NCI-H2227 (cell line): ENCODE measurements at regions not wholly inside any gene's neighbourhood (a gene's known extent, or its start where the extent isn't known, plus 50 kb on each side); places are given as distances from the start of the nearest gene placed in this dataset.
A peak's percentile ranks its signal among the peaks of the same experiment; 100 is the strongest.

ENCODE experiments used
- DNase-seq: peaks from one replicate; lab custom pipeline; 2025; ENCODE audit not compliant: unreplicated experiment; lab: John Stamatoyannopoulos, UW

DNA sequence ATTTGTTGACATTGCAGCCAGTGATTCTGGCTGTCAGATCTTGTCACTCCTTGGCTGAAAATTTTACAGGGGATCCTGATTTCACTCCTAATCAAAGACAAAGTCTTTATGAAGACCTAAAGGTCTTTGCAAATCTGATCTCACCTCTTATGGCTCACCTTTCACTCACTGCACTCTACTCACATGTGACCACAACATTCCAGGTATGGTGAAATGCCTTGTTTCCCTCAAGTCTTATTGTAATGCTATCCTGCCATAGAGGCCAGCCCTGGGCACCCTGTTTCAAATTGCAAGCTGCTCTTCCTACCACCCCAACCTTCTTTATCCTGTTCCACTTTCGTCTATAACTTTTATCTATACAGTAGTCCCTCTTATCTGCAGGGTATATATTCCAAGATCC, 200.1 kb downstream of the NDFIP2 start:
- DNase-seq, result no peak

DNA sequence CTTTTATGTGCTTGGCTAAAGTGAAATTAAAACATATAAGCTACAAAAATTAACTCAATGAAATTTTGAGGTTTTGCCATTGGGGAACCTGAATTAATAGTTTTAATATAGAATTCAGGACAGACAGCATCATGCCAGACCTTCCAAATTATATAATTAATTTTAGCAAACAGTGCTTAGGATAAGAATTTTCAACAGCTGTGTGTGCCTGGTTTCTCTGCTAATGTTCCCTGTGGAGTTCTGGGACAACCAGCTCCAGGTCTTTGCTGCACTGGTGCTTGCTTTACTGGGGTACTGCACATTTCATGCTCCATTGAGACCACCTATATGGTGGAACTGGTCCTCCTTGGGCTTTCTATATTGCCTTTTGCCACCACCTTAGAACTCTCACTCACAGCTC, 199.5 kb downstream of the NDFIP2 start:
- DNase-seq, result no peak

DNA sequence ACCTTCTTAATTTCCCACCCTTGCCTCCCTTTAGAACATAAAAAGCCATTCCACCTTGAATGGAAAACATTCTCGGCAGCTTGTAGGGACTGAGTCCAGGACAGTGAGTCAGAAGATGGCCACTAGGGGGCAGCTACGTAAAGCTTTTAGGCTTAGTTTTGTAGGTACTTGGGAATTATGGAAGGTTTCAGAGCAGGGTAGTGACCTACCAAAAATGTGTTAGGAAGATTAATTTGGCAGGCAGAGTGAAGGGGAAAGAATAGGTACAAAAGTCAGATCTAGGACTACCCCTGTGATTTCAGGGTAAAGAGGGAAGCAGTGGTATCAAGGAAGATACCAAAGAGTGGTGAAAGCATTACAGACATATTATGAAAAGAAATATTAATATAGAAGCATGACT, 198.4 kb downstream of the NDFIP2 start:
- DNase-seq, result peak; percentile 44

- DNase-seq, result no peak
Observed at GRCh38 chr13:79678100-79678499, 197.1 kb downstream of the NDFIP2 start.

DNA sequence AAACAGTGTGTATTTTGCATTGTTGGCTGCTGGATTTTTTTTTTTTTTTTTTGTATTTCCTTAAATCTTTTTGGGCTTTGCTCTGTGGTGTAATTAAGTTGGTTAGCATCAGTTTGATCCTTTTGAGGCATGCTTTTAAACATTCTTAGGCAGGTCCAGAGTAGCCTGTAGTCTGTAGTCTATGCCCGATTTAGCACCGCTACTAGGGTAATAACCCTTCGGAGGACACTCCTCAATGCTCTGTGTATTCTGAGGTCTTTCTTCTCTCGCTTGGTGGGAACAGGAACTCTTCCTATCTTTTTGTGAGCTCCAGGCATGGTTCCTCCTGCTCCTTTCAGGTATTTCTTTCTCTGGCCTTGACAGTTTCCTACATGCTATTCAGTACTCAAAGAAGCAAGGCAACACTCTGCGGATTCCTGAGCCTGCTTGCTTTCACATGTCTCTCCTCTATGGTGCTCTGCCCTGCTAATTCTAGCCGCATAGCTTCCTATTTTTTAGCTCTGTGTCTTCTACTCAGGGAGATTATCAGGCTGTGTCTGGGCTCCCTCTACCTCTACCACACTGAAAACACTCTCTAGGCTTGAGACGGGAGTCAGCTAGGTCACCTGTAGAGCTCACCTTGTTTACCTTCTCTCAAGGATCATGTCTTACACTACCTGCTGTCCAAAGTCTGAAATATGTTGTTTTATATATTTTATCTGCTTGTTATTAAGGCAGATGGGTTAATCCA, 195.1 kb downstream of the NDFIP2 start:
- DNase-seq, result no peak

DNA sequence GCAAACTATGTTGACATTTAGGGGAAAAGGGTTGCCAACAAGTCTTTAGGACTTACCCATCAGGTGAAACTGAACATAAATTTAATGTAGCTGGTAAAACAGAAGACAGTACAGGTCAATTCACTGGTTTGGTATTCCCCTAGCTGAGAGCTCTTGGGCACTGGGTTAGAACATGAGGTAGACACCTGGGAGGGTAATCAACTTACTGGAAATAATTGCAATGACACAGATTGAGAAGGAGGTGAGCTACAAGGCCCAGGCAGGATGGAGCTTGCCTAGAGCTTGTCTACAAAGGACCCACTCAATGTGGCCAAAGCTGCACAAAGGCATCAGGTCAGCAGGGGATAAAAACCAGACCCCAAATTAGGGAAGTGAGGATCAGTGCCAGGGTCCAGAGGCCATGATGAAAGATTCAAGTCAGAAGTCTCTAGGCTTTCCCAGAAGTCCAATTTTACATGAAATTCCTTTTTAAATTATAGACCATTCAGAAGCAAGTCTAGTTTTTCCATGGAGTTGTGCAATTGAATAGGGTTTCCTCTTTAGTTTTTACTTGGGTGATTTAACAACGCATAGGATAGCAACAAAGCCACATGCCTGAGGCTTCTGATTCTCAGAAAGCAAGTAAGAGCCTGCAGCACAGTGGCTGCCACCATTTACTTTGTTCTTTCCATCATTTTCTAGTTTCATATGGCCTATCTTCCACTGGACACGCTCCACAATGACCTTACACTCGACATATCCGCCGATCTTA, 194.0 kb downstream of the NDFIP2 start:
- no peak for DNase-seq

DNA sequence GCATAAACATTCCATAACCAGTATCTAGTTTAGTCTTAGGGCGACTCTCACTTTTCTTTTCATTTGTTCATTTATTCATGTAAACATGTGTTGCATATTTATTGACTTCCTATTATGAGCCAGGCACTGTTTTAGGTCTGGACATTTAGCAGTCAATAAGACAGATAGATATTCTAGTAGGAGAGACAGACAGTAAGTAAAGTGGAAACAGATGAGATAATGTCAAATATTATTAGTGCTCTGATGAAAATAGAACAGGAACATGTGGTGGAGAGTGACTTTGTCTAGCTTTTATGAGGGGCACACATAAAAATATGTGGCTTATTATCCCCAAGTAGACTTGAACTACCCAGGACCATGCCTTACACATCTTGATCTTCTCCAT, 193.0 kb downstream of the NDFIP2 start:
- no peak for DNase-seq

DNA sequence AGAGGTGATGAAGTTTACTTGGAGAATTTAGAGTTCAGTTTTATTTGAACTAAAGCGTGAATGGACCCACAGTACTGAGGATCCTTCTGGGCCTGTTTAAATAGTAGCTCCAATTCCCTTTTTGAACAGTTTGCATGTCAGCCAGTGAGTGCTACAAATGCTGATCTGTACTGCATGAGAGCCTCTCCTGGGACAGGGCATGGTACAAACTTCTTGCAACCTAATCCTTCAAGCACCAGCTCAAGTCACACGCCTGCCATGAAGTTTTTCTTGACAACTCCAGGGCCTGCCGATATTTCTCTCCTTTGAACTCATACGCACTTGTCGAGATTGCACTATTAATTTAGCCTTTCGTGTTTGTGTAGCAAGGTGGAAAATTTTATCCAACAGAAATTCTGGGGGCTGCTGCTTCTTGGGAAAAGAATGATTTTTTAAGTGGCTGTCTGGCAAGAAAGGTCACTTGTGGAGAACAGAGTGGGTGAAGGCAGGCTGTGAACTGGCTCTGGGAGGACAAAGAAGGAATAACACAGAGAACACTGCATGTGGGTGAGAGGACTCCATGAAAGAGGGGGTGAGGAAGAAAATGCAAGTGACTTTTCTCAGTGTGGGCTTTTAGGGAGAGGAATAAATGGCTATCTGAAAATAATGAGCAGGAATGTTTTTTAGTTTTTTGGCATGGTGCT, 192.5 kb downstream of the NDFIP2 start:
- no peak for DNase-seq

DNA sequence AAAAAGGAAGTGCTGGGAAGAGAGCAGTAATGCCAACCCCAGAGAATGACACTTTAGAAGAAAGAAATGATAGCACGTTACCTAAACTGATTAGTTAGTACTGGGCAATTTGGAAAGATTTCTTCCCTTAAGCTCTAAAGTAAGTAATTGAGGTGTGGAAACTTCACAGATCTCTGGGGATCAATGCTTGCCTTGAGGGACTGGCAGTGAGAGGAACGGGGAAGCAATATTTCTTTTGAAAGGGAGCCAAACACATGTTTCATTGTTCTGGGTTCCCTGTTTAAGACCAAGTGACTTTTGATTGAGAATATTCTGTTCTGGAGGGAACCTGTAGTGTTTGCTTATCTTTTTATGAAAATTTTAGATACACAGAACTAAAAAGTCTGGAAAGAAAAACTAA, 190.5 kb downstream of the NDFIP2 start:
- no peak for DNase-seq

DNA sequence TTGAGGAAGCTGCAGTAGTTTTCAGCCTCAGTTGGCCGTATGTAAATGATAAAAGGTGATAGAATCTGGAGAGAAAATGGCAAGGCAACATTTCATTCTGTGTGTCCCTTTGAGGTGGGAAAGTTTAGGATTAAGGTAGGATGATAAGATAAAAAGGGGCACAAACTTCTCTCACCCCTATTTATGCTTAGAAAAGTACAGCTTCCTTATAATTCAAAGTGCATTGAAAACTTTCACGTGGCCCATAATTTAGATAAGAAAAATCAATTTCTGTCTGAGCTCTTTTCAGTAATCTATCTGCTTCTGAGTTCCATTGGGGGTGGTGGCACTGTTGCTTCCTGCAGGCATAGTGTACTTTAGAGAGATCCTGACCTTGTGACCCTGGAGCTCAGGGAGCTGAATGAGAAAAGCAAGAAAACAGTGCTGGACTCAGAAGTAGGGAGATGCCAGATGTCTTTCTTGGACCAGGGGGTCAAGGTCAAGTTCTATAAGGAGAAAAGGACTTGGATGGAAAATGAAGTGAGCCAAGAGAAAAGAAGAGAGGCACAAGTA, 187.3 kb downstream of the NDFIP2 start:
- no peak for DNase-seq

DNA sequence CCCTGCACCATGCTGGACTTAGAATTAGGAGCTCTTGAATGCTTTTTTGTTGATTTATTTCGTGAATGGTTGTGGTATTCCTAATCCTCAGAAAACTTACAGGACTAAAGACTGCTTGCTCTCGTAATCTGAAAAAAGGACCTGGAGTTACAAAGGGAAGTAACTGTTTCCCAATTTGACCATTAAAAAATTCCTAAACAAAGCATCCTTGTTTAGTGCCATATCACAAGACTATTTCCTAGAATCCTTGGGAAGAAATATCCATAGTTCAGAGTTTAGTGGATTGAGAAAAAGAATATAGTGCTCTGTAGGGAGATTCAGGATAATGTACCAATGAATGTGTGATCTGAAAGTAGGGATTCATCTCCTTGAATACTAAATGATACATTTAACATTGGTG, 186.8 kb downstream of the NDFIP2 start:
- no peak for DNase-seq

DNA sequence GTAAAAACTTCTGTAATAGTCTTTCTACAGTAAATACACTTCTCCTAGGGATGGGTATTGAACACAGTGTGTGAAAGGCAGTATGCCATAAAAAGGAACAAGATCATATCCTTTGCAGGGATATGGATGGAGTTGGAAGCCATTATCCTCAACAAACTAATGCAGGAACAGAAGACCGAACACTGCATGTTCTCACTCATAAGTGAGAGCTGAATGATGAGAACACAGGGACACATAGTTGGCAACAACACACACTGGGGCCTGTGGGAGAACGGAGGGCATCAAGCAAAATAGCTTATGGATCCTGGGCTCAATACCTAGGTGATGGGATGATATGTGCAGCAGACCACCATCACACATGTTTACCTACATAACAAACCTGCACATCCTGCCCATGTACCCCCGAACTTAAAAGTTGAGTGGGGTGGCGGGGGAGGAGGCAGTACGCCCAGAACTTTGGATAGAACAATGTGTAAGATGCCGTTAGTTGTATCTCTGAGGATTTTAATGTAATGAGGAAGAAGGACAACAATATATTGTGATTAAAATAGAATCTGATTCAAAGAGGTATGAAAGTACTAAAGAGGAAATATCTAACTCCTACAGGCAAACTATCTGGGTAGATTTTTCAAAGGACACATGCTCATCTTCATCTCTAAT, 183.2 kb downstream of the NDFIP2 start:
- DNase-seq, result no peak

DNA sequence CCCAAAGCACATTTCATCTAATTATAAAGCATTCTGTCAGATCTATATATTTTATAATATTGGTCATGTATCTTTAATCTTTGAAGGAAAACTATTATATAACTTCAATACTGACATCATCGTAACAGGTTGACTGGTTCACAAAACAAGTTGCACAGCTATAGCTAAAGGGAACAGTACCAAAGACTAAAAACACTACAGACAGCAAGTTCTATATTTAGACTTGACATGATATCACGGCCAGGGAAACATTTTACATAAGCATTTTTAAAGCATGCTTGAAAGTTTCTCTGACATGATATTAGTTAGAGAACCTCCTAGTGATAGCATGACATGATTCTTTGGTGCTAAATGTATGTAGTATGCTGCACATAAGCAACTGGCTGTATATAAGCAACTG, 182.5 kb downstream of the NDFIP2 start:
- DNase-seq, result no peak

GRCh38 chr13:79662882-79663281, 181.9 kb downstream of the NDFIP2 start:
- no peak for DNase-seq

DNA sequence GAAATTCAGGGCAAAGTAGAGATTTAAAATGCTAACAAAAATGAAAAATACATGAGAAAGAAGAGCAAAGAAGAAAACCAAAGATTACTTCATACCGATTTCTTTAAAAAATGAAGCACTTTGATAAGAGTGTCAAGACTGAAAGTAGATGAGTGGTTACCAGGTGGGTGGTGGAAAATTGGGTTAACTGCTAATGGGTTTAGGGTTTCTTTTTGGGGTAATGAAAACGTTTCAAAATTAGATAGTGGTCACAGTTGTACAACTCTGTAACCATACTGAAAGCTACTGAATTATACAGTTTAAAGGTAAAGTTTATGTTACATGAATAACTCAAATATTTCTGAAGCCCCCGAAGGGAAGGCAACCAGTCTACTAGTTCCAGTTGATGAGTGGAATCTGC, 179.4 kb downstream of the NDFIP2 start:
- DNase-seq, result no peak

GRCh38 chr13:79659121-79659521, 178.2 kb downstream of the NDFIP2 start:
- peak; percentile 61 for DNase-seq

GRCh38 chr13:79658333-79658975, 177.5 kb downstream of the NDFIP2 start:
- no peak for DNase-seq

GRCh38 chr13:79655509-79655908, 174.6 kb downstream of the NDFIP2 start:
- no peak for DNase-seq

GRCh38 chr13:79654520-79654919, 173.6 kb downstream of the NDFIP2 start:
- DNase-seq, result no peak

DNA sequence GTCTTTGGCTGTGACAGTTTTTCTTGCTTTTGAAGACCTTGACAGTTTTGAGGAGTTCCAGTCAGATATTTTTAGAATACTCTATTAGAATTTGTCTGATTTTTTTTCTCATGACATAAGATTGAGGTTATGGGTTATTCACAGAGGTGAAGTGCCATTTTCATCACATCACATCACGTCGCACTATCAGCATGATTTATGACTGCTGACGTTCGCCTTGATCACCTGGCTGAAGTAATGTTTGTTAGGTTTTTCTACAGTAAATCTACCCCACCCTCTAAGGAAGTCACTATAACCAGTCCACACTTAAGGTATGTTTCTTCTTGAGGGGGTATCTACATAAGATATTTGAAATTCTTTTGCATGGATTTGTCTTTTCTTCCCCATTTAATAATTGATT, 169.7 kb downstream of the NDFIP2 start:
- DNase-seq, result no peak

- no peak for DNase-seq
Observed at GRCh38 chr13:79648191-79648590, 167.2 kb downstream of the NDFIP2 start.
